Activated naive CD8-positive, alpha-beta T cell treated with anti-CD3 and anti-CD28 coated beads for 36 hours (primary cell): ENCODE measurements at regions not wholly inside any gene's neighbourhood (a gene's known extent, or its start where the extent isn't known, plus 50 kb on each side); places are given as distances from the start of the nearest gene placed in this dataset.

Experiments
- DNase-seq: peaks from one replicate; pipeline ENCODE4 v3.0.0; 2021
- H3K27ac Mint-ChIP-seq: one replicate; pipeline ENCODE4 v1.8.0; 2022; ENCODE audit warnings: mild to moderate bottlenecking, moderate library complexity, mixed read lengths
- H3K27me3 Mint-ChIP-seq: one replicate; pipeline ENCODE4 v1.8.0; 2022; ENCODE audit warnings: mild to moderate bottlenecking, mixed read lengths
- H3K36me3 Mint-ChIP-seq: one replicate; pipeline ENCODE4 v1.8.0; 2021; ENCODE audit warnings: mild to moderate bottlenecking, mixed read lengths
- H3K4me1 Mint-ChIP-seq: one replicate; pipeline ENCODE4 v1.8.0; 2021; ENCODE audit warnings: mixed read lengths
- H3K4me3 Mint-ChIP-seq: one replicate; pipeline ENCODE4 v1.8.0; 2022; ENCODE audit warnings: mild to moderate bottlenecking, moderate library complexity, mixed read lengths
- H3K9me3 Mint-ChIP-seq: one replicate; pipeline ENCODE4 v1.8.0; 2022; ENCODE audit warnings: mixed read lengths

DNA sequence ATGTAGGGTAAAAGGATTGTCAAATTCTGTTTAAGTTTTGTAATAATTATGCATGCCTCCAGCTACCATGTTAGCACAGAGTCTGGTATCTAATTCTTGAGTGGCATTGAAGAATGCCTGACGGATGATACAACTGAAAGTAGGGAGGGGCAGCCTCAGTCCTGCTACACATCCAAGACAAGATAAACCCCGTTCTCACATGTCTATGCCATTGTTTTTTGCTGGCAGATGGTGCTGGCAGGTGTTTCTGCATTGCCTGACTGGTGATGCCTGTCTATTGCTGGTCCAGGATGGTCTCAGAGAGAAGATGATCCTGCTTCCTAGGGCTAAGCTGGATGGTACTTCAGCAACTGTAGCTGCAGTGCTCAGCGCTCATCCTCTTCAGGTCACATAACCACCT, 245.8 kb upstream of the NAV3 start:
- DNase-seq = no peak
- Mint-ChIP-seq H3K4me1 (no peaks in the 10 kb centered on the region), H3K27ac (no peak overlapping the region), H3K27me3 (no peaks in the 10 kb centered on the region), H3K4me3 (no peak overlapping the region), H3K9me3 (peaks cover 1% of the 10 kb centered on the region), H3K36me3 (no peaks in the 10 kb centered on the region)

GRCh38 chr12:77578466-77579220, 252.1 kb upstream of the NAV3 start:
- Mint-ChIP-seq H3K4me3 (no peak overlapping the region), H3K27me3 (no peaks in the 10 kb centered on the region), H3K4me1 (no peaks in the 10 kb centered on the region), H3K36me3 (no peaks in the 10 kb centered on the region), H3K9me3 (no peaks in the 10 kb centered on the region), H3K27ac (no peak overlapping the region)
- no peak for DNase-seq

DNA sequence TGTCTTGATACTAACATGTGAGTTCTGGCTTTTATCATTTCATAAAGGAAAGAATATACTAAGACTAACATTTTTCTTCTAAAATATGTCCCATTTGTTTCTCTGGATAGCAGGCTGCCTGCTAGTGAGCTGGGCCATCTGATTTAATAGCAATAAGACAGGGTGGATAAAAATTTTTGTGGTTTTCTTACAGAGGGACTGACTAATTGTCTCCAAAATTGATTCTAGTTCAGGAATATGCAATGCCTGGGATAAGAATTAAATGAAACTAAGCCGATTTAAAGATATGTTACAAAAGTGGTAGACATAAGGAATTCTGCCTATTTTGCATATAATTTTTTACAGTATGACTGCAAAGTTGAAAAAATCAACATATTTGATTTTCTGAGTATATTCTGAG, 252.9 kb upstream of the NAV3 start:
- Mint-ChIP-seq H3K9me3 (no peaks in the 10 kb centered on the region), H3K36me3 (no peaks in the 10 kb centered on the region), H3K27ac (no peak overlapping the region), H3K4me1 (no peaks in the 10 kb centered on the region), H3K27me3 (no peaks in the 10 kb centered on the region), H3K4me3 (no peak overlapping the region)
- DNase-seq = no peak

- no peak overlapping the region for H3K4me3 Mint-ChIP-seq
- no peaks in the 10 kb centered on the region for H3K36me3 Mint-ChIP-seq
- H3K9me3 Mint-ChIP-seq = no peaks in the 10 kb centered on the region
- no peaks in the 10 kb centered on the region for H3K27me3 Mint-ChIP-seq
- H3K27ac Mint-ChIP-seq = no peak overlapping the region
- no peaks in the 10 kb centered on the region for H3K4me1 Mint-ChIP-seq
- DNase-seq = no peak
These were observed 255.2 kb upstream of the NAV3 start for GRCh38 chr12:77575376-77575919.

- no peak overlapping the region for H3K27ac Mint-ChIP-seq
- H3K4me1 Mint-ChIP-seq = no peaks in the 10 kb centered on the region
- no peak for DNase-seq
- H3K36me3 Mint-ChIP-seq = no peaks in the 10 kb centered on the region
- no peaks in the 10 kb centered on the region for H3K27me3 Mint-ChIP-seq
- no peaks in the 10 kb centered on the region for H3K9me3 Mint-ChIP-seq
- no peak overlapping the region for H3K4me3 Mint-ChIP-seq
These were observed 258.3 kb upstream of the NAV3 start for GRCh38 chr12:77572371-77572770.

DNA sequence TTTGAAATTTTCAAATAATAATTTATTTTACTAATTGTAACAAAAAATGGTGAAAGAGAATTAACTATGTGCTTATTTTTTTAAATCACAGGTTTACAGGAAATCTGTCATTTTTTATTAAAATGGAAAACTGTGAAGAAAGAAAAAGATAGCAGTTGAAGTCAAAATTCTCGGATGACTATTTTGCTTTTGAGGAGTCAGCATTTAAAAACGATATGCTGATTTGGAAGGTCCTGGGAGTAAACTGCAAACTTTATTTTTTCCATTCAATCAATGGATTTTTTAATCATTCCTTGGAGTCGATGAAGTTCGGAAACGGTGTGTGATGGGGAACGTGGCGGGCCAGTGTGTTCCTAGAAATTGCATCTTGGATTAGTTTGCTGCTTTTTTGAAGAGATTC, 258.9 kb upstream of the NAV3 start:
- H3K36me3 Mint-ChIP-seq = no peaks in the 10 kb centered on the region
- no peak overlapping the region for H3K4me3 Mint-ChIP-seq
- H3K27me3 Mint-ChIP-seq = no peaks in the 10 kb centered on the region
- H3K27ac Mint-ChIP-seq = no peak overlapping the region
- DNase-seq = no peak
- no peaks in the 10 kb centered on the region for H3K4me1 Mint-ChIP-seq
- H3K9me3 Mint-ChIP-seq = no peaks in the 10 kb centered on the region

DNA sequence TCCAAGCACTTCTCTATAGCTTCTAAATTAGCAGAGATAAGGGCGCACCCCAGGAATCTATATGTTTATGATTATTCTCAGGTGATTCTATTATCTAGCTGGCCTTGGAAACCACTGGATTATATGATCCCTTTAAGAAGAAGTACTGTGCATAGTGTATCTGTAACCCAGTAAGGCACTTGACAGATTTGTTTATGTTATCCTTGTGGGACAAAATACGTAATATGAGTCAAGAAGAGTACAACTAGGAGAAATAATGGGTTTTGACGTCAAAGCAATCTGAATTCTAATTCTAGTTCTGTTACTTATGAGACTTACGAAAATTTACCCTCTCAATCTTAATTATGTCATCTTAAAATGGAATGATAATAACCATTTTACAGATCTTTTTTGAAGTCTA, 259.6 kb upstream of the NAV3 start:
- H3K27ac Mint-ChIP-seq = no peak overlapping the region
- H3K9me3 Mint-ChIP-seq = no peaks in the 10 kb centered on the region
- no peaks in the 10 kb centered on the region for H3K36me3 Mint-ChIP-seq
- H3K4me3 Mint-ChIP-seq = no peak overlapping the region
- DNase-seq = no peak
- H3K27me3 Mint-ChIP-seq = no peaks in the 10 kb centered on the region
- no peaks in the 10 kb centered on the region for H3K4me1 Mint-ChIP-seq

DNA sequence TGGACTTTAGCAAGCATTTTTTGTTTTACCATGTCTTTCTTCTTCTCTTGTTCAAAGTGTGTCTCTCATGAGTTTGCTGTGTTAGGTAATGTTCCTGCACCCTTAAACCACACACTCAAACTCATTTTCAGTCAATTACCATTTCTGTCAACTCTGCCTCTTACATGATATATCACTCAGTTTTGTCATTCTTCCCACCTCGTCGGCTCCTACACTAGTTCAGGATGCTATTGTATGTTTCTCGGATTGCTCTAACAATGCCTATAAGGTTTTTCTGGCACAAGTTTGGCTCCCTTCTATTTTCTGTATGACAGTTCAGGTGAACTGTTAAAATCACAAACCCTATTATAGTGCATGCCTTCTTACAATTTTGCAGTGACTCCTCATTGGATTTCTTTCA, 260.8 kb upstream of the NAV3 start:
- H3K27ac Mint-ChIP-seq = no peak overlapping the region
- no peaks in the 10 kb centered on the region for H3K27me3 Mint-ChIP-seq
- H3K9me3 Mint-ChIP-seq = no peaks in the 10 kb centered on the region
- H3K4me3 Mint-ChIP-seq = no peak overlapping the region
- no peaks in the 10 kb centered on the region for H3K4me1 Mint-ChIP-seq
- H3K36me3 Mint-ChIP-seq = no peaks in the 10 kb centered on the region
- no peak for DNase-seq

- no peak overlapping the region for H3K27ac Mint-ChIP-seq
- no peaks in the 10 kb centered on the region for H3K36me3 Mint-ChIP-seq
- H3K27me3 Mint-ChIP-seq = no peaks in the 10 kb centered on the region
- no peaks in the 10 kb centered on the region for H3K4me1 Mint-ChIP-seq
- H3K9me3 Mint-ChIP-seq = no peaks in the 10 kb centered on the region
- no peak overlapping the region for H3K4me3 Mint-ChIP-seq
- DNase-seq = no peak
These were observed 270.0 kb upstream of the NAV3 start for GRCh38 chr12:77560714-77561113.

DNA sequence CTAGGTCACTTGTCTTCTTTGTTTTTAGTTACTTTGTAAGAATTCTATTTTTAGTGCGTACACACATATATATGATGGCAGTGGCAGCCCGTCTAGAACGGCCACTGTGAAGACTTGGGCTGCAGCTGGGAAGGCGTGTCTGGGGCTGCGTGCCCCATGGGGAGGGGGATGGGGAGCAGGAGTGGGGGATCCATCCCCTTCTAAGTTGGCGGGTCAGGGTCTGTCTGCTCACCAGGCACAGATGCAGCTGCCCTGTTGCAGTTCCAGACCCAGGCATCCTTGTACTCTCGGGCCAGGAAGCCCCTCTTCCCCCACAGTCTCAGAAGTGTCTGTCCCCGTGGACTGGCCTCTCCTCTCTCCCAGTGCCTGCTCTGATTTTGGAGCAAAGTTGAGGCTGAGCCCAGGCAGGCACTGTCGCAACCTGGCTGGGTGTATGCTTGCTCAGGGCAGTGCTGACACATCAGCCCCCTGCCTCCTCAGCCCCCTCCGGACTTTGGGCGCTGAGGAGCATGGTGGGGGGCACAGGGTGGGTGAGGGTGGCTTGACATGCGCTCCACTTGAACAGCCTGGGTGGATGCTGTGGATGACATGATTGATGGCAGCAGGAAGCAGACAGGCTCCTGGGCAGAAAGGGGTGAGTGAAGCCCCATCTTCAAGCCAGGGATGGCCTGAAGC, 271.2 kb upstream of the NAV3 start:
- H3K36me3 Mint-ChIP-seq = no peaks in the 10 kb centered on the region
- DNase-seq = no peak
- no peak overlapping the region for H3K27ac Mint-ChIP-seq
- H3K9me3 Mint-ChIP-seq = no peaks in the 10 kb centered on the region
- no peaks in the 10 kb centered on the region for H3K4me1 Mint-ChIP-seq
- H3K27me3 Mint-ChIP-seq = no peaks in the 10 kb centered on the region
- H3K4me3 Mint-ChIP-seq = no peak overlapping the region

- no peaks in the 10 kb centered on the region for H3K9me3 Mint-ChIP-seq
- H3K4me1 Mint-ChIP-seq = no peaks in the 10 kb centered on the region
- no peak overlapping the region for H3K4me3 Mint-ChIP-seq
- no peak overlapping the region for H3K27ac Mint-ChIP-seq
- no peaks in the 10 kb centered on the region for H3K36me3 Mint-ChIP-seq
- no peak for DNase-seq
- no peaks in the 10 kb centered on the region for H3K27me3 Mint-ChIP-seq
These were observed 275.6 kb upstream of the NAV3 start for GRCh38 chr12:77555074-77555473.

DNA sequence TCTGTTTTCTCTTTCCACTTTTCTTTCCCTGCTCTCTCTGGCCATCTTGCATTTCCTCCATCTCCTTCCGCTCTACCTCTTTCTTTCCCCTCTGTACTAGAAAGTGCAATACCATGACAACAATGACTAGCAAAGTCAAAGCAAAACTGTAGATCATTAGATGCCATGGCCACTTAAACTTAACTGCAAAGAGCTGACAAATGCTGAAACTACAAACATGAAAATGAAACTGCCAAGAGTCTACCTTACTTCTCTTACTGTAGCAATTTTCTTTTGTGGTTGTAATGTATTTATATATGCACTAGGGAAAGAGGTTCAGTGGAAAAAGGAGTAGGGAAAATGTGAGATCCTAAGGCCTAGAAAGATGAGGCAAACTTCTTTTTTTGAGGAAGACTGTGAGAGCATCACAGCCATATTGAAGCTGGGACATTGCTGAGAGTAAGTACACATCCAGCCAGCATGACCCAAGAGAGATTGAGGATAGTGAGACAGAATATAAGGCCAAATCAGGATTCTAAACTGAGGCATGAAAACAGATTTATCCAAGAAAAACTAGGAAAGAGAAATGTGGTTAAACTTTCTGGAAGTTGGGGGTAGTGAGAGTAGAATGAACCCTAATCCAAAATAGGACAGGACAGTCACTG, 276.6 kb upstream of the NAV3 start:
- H3K4me1 Mint-ChIP-seq = no peaks in the 10 kb centered on the region
- no peaks in the 10 kb centered on the region for H3K36me3 Mint-ChIP-seq
- no peaks in the 10 kb centered on the region for H3K27me3 Mint-ChIP-seq
- no peak overlapping the region for H3K4me3 Mint-ChIP-seq
- no peak for DNase-seq
- H3K9me3 Mint-ChIP-seq = no peaks in the 10 kb centered on the region
- H3K27ac Mint-ChIP-seq = no peak overlapping the region

DNA sequence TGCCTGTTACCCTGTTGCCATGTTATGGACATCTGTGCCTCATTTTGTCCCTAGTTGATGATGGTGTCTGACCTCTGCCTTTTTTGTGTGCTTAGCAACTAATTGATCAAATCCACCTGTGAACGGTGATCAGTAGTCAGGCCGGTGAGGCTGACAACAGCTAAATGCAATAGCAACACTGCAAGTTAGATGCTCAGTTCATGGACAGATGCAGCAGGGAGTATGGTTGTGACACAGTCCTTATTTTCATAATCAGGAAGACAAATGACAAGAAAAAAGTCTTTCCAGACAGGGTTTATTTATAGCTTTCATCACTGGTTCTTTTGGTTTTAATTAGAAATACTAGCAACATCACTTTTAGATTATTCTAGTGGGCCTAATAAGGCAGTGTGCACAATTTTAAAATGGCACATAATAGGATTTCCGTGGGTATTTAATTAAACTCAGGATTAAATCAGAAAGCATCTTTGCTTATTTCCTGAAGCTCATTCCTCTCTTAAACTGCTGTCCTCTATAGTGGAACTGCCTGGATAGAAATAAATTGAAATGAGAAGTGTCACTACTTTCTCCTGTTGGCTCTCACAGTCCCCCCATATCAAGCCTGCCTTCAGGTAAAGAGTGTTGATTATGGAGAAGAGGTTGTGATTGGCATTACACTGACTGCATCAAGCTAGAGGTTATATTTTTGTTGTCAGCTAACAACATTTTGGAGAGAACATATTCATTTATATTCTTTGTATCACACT, 281.1 kb upstream of the NAV3 start:
- H3K4me1 Mint-ChIP-seq = no peaks in the 10 kb centered on the region
- no peak overlapping the region for H3K27ac Mint-ChIP-seq
- no peak overlapping the region for H3K4me3 Mint-ChIP-seq
- H3K36me3 Mint-ChIP-seq = no peaks in the 10 kb centered on the region
- DNase-seq = no peak
- H3K27me3 Mint-ChIP-seq = no peaks in the 10 kb centered on the region
- no peaks in the 10 kb centered on the region for H3K9me3 Mint-ChIP-seq

DNA sequence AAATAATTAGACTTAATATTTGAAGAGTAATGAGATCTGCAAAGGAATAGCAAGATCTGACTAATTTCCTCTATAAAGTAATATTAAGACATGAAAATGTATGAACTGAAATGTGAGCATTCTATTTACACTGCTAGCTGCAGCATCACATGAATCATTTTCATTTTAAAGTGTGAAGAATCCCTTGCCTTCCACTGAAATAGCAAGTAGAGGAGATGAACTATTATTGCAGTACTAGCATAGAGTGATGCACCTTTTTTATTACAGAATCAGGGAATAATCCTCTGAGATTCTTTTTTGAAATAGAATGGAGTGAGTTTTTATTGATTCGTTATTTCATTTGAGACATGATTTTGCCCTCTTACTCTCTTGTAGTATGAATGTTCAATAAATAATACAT, 281.9 kb upstream of the NAV3 start:
- H3K4me1 Mint-ChIP-seq = no peaks in the 10 kb centered on the region
- no peak overlapping the region for H3K4me3 Mint-ChIP-seq
- H3K27me3 Mint-ChIP-seq = no peaks in the 10 kb centered on the region
- H3K9me3 Mint-ChIP-seq = no peaks in the 10 kb centered on the region
- no peak for DNase-seq
- no peak overlapping the region for H3K27ac Mint-ChIP-seq
- no peaks in the 10 kb centered on the region for H3K36me3 Mint-ChIP-seq

GRCh38 chr12:77540097-77540496, 290.6 kb upstream of the NAV3 start:
- no peak for DNase-seq
- H3K36me3 Mint-ChIP-seq = no peaks in the 10 kb centered on the region
- H3K27me3 Mint-ChIP-seq = no peaks in the 10 kb centered on the region
- no peaks in the 10 kb centered on the region for H3K4me1 Mint-ChIP-seq
- H3K27ac Mint-ChIP-seq = no peak overlapping the region
- no peak overlapping the region for H3K4me3 Mint-ChIP-seq
- H3K9me3 Mint-ChIP-seq = peaks cover 6% of the 10 kb centered on the region
